Loucy (cell line): ENCODE measurements at regions not wholly inside any gene's neighbourhood (a gene's known extent, or its start where the extent isn't known, plus 50 kb on each side); places are given as distances from the start of the nearest gene placed in this dataset.

Experiments
- H2AFZ ChIP-seq: fragments of 200-600 bp; sonication (generic); 2 replicates; pipeline ENCODE4 v1.6.0; 2016; ENCODE audit warnings: antibody characterized with exemption, mild to moderate bottlenecking, low read length, moderate library complexity
- H3F3A ChIP-seq: fragments of 200-600 bp; 2 replicates; pipeline ENCODE4 v1.6.0; 2016; ENCODE audit warnings: antibody characterized with exemption, low read depth, mild to moderate bottlenecking
- H3K27me3 ChIP-seq: fragments of 200-600 bp; sonication (generic); 2 replicates; pipeline ENCODE4 v1.6.1; 2014; ENCODE audit warnings: low read length, mild to moderate bottlenecking; ENCODE audit not compliant: insufficient read depth, poor library complexity, severe bottlenecking
- H3K36me3 ChIP-seq: fragments of 200-600 bp; sonication (generic); 2 replicates; pipeline ENCODE4 v1.6.1; 2016; ENCODE audit warnings: low read length; ENCODE audit not compliant: insufficient read depth
- H3K4me1 ChIP-seq: fragments of 200-600 bp; sonication (generic); 2 replicates; pipeline ENCODE4 v1.5.1; 2014; ENCODE audit warnings: low read length, mild to moderate bottlenecking; ENCODE audit not compliant: insufficient read depth, poor library complexity, severe bottlenecking
- H3K4me2 ChIP-seq: fragments of 200-600 bp; sonication (generic); 2 replicates; pipeline ENCODE4 v1.6.0; 2014; ENCODE audit warnings: antibody characterized with exemption, low read length, low read depth, mild to moderate bottlenecking; ENCODE audit not compliant: poor library complexity, severe bottlenecking
- H3K4me3 ChIP-seq: fragments of 200-600 bp; sonication (generic); 2 replicates; pipeline ENCODE4 v1.5.1; 2014; ENCODE audit warnings: low read length, mild to moderate bottlenecking, mixed read lengths; ENCODE audit not compliant: poor library complexity, severe bottlenecking
- H3K79me2 ChIP-seq: fragments of 200-600 bp; sonication (generic); 2 replicates; pipeline ENCODE4 v1.6.1; 2014; ENCODE audit warnings: low read length; ENCODE audit not compliant: insufficient read depth
- H3K9ac ChIP-seq: fragments of 200-600 bp; sonication (generic); 2 replicates; pipeline ENCODE4 v1.6.0; 2014; ENCODE audit warnings: mild to moderate bottlenecking, low read depth, low read length, moderate library complexity; ENCODE audit not compliant: poor library complexity, severe bottlenecking
- H3K9me2 ChIP-seq: fragments of 200-600 bp; sonication (generic); replicated peaks from 2 replicates; pipeline ENCODE4 v1.6.1; 2016; ENCODE audit warnings: low read depth, low read length, mixed read lengths
- H3K9me3 ChIP-seq: fragments of 200-600 bp; sonication (generic); 2 replicates; pipeline ENCODE4 v1.6.1; 2014; ENCODE audit warnings: mild to moderate bottlenecking, antibody characterized with exemption, low read length, low read depth; ENCODE audit not compliant: insufficient read depth
- H4K20me1 ChIP-seq: fragments of 200-600 bp; sonication (generic); 2 replicates; pipeline ENCODE4 v1.6.0; 2014; ENCODE audit warnings: antibody characterized with exemption, low read length, mild to moderate bottlenecking; ENCODE audit not compliant: insufficient read depth, poor library complexity, severe bottlenecking
- EZH2phosphoT487 ChIP-seq: fragments of 200-600 bp; IDR thresholded peaks from 2 replicates; pipeline ENCODE4 v1.6.1; 2018; ENCODE audit warnings: antibody characterized with exemption, mild to moderate bottlenecking, moderate library complexity, borderline replicate concordance
- TF ChIP-seq, protein P1 (sequence below): fragments of 200-600 bp; sonication (generic); conservative IDR thresholded peaks from 2 replicates; pipeline ENCODE4 v1.5.1; 2014; ENCODE audit warnings: mild to moderate bottlenecking, antibody characterized with exemption, low read length

DNA sequence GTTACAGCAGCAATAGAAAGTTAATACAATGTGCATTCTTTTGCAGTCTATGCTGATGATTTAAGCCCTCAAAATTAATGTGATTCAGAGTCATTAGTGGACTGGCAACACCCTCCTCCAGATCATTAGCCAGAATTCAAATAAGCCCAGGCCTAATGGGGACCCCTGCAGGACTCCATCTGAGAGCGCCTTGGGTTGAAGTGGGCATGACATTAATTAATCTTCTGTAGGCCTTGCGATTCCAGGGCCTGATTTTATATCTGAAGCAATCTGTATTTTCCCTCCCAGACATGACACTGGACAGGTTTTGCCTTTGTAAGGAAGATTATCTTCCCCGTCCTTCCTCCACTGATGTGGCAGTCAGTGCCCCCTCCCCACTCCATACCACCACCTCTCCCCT is 442.9 kb downstream of the FOXO1 start:
- no peak overlapping the region for H2AFZ ChIP-seq
- no peak overlapping the region for H3K9ac ChIP-seq
- H3K27me3 ChIP-seq, result peaks cover 58% of the 10 kb centered on the region
- H3K36me3 ChIP-seq, result no peaks in the 10 kb centered on the region
- no peaks in the 10 kb centered on the region for H3K79me2 ChIP-seq
- no peak for TF ChIP-seq EZH2phosphoT487
- TF ChIP-seq, protein P1, sequence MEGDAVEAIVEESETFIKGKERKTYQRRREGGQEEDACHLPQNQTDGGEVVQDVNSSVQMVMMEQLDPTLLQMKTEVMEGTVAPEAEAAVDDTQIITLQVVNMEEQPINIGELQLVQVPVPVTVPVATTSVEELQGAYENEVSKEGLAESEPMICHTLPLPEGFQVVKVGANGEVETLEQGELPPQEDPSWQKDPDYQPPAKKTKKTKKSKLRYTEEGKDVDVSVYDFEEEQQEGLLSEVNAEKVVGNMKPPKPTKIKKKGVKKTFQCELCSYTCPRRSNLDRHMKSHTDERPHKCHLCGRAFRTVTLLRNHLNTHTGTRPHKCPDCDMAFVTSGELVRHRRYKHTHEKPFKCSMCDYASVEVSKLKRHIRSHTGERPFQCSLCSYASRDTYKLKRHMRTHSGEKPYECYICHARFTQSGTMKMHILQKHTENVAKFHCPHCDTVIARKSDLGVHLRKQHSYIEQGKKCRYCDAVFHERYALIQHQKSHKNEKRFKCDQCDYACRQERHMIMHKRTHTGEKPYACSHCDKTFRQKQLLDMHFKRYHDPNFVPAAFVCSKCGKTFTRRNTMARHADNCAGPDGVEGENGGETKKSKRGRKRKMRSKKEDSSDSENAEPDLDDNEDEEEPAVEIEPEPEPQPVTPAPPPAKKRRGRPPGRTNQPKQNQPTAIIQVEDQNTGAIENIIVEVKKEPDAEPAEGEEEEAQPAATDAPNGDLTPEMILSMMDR, result no peak
- no peaks in the 10 kb centered on the region for H3K9me2 ChIP-seq
- H3K4me2 ChIP-seq, result no peak overlapping the region
- no peaks in the 10 kb centered on the region for H3K9me3 ChIP-seq
- peaks cover 9% of the 10 kb centered on the region for H3K4me1 ChIP-seq
- no peak overlapping the region for H3K4me3 ChIP-seq
- no peaks in the 10 kb centered on the region for H3F3A ChIP-seq
- H4K20me1 ChIP-seq, result no peaks in the 10 kb centered on the region

DNA sequence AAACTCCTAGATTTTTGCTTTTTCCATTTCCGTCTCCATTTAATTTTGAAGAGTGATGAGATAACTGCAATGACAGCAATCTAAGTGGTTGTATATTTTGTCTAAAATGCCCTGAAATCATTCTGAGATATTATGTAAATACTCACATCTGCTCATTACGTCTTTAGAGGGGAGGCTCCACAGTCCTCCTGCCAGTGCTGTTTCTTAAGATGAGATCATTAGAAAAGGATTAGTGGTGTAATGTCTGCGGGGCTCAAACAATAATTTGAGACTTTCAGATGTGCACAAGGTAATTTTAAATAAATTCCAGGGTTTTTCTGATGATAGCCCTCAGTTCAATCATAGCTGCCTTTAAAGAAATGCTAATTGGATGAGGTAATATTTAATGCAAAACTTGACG is 437.9 kb downstream of the FOXO1 start:
- no peak overlapping the region for H3K9ac ChIP-seq
- no peaks in the 10 kb centered on the region for H3K79me2 ChIP-seq
- H3K4me2 ChIP-seq, result no peak overlapping the region
- no peaks in the 10 kb centered on the region for H3K36me3 ChIP-seq
- H3F3A ChIP-seq, result no peaks in the 10 kb centered on the region
- TF ChIP-seq, protein P1, result no peak
- TF ChIP-seq EZH2phosphoT487, result no peak
- no peak overlapping the region for H2AFZ ChIP-seq
- peaks cover 37% of the 10 kb centered on the region for H3K4me1 ChIP-seq
- H3K27me3 ChIP-seq, result peaks cover 28% of the 10 kb centered on the region
- H3K9me2 ChIP-seq, result no peaks in the 10 kb centered on the region
- no peaks in the 10 kb centered on the region for H4K20me1 ChIP-seq
- H3K9me3 ChIP-seq, result no peaks in the 10 kb centered on the region
- H3K4me3 ChIP-seq, result no peak overlapping the region

DNA sequence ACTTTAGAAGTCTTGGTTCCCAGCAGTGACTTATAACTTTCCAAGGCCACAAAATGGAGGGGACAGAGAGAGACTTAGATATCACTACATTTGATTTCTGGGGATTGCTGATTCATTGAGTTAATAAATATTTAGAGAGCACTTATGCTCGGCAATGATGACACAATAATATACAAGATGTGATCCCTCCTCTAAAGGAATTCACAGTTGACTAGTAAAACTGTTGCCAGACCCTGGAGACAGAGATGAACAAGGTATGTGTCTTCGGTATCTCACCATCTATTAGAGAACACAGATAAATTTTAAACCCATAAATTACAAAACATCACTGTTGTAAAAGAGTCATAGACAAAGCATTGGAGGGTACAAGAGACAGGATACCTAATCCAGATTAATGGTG is 437.5 kb downstream of the FOXO1 start:
- Histone ChIP-seq H2AFZ (no peak overlapping the region), H3K9ac (no peak overlapping the region)

More for the DNA sequence above, 437.5 kb downstream of the FOXO1 start:
- Histone ChIP-seq H3K4me3 (no peak overlapping the region), H4K20me1 (no peaks in the 10 kb centered on the region), H3K79me2 (no peaks in the 10 kb centered on the region), H3K36me3 (no peaks in the 10 kb centered on the region), H3K9me3 (no peaks in the 10 kb centered on the region), H3K4me2 (no peak overlapping the region), H3K4me1 (peaks cover 38% of the 10 kb centered on the region), H3K9me2 (no peaks in the 10 kb centered on the region), H3K27me3 (peaks cover 25% of the 10 kb centered on the region), H3F3A (no peaks in the 10 kb centered on the region)
- TF ChIP-seq EZH2phosphoT487, result no peak
- TF ChIP-seq, protein P1, result no peak
